ENCODE measurements at regions not wholly inside any gene's neighbourhood (a gene's known extent, or its start where the extent isn't known, plus 50 kb on each side); places are given as distances from the start of the nearest gene placed in this dataset.

GRCh38 chr2:5959836-5960820 is 267.9 kb downstream of the SOX11 start:
- no peak for DNase-seq

- no peak for DNase-seq
Measured at GRCh38 chr2:5967506-5967905, 275.3 kb downstream of the SOX11 start.

GRCh38 chr2:5969303-5969702 is 277.1 kb downstream of the SOX11 start:
- DNase-seq = no peak

GRCh38 chr2:5970347-5970746 is 278.2 kb downstream of the SOX11 start:
- DNase-seq = no peak

GRCh38 chr2:5974477-5974876 is 282.3 kb downstream of the SOX11 start:
- DNase-seq = no peak

- DNase-seq = no peak
Measured at GRCh38 chr2:5975401-5975800, 283.2 kb downstream of the SOX11 start.

GRCh38 chr2:5976531-5977065 is 284.4 kb downstream of the SOX11 start:
- DNase-seq = no peak

GRCh38 chr2:5977477-5977876 is 285.3 kb downstream of the SOX11 start:
- DNase-seq = no peak

GRCh38 chr2:5978131-5978751 is 286.1 kb downstream of the SOX11 start:
- DNase-seq = no peak

GRCh38 chr2:5980450-5981190 is 288.4 kb downstream of the SOX11 start:
- peak in 1 of 2 experiments; percentile 56 for DNase-seq

GRCh38 chr2:5982193-5982902 is 290.2 kb downstream of the SOX11 start:
- DNase-seq = peak; percentile 36 to 68

GRCh38 chr2:5982903-5983265 is 290.7 kb downstream of the SOX11 start:
- DNase-seq = no peak

GRCh38 chr2:5983511-5984272 is 291.5 kb downstream of the SOX11 start:
- no peak for DNase-seq

GRCh38 chr2:5984273-5984655 is 292.1 kb downstream of the SOX11 start:
- DNase-seq = no peak

GRCh38 chr2:5984946-5985345 is 292.8 kb downstream of the SOX11 start:
- no peak for DNase-seq

- no peak for DNase-seq
Measured at GRCh38 chr2:5985536-5986385, 293.6 kb downstream of the SOX11 start.

GRCh38 chr2:5986801-5987787 is 294.9 kb downstream of the SOX11 start:
- DNase-seq = peak; percentile 33 to 67

GRCh38 chr2:5988120-5988519 is 295.9 kb downstream of the SOX11 start:
- no peak for DNase-seq

GRCh38 chr2:5990086-5990485 is 297.9 kb downstream of the SOX11 start:
- no peak for DNase-seq

Measured in NCI-H187 (cell line).